IPS-15b (cell line): ENCODE measurements at regions not wholly inside any gene's neighbourhood (a gene's known extent, or its start where the extent isn't known, plus 50 kb on each side); places are given as distances from the start of the nearest gene placed in this dataset.

ENCODE experiments used
- H3K27me3 ChIP-seq: one replicate; pipeline ENCODE4 v1.6.1; 2013; ENCODE audit warnings: low read length; ENCODE audit not compliant: control insufficient read depth, insufficient read depth
- H3K36me3 ChIP-seq: one replicate; pipeline ENCODE4 v1.6.1; 2013; ENCODE audit warnings: low read length; ENCODE audit not compliant: control insufficient read depth, insufficient read depth
- H3K4me1 ChIP-seq: one replicate; pipeline ENCODE4 v1.6.1; 2013; ENCODE audit warnings: mild to moderate bottlenecking, low read length; ENCODE audit not compliant: control insufficient read depth, insufficient read depth
- H3K4me3 ChIP-seq: one replicate; pipeline ENCODE4 v1.5.1; 2013; ENCODE audit warnings: low read depth, low read length
- H3K9ac ChIP-seq: one replicate; pipeline ENCODE4 v1.6.1; 2013; ENCODE audit warnings: low read depth, mild to moderate bottlenecking, low read length
- H3K9me3 ChIP-seq: one replicate; pipeline ENCODE4 v1.6.1; 2013; ENCODE audit warnings: mild to moderate bottlenecking, low read length; ENCODE audit not compliant: control insufficient read depth, insufficient read depth

DNA sequence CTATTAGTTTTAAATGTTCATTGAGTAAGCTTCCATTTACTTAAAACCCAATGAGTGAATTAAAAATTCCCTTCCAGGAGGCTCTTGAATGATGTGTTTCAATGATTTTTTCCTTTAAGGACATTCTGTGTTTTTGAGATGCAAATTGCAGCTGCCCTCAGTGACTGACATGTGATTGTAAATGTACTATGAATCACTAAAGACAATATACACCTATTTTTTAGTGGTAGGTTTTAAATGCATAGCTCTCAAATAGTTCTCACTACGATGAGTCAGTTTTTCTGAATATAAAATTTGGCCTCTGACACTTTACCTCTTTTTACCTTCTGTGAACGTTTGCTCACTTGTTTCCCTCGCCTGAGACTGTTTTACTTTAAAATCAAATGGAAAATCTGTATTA lies 204.7 kb downstream of the BARHL2 start:
- H3K9ac ChIP-seq, result no peak overlapping the region
- peaks cover 2% of the 10 kb centered on the region for H3K27me3 ChIP-seq
- peaks cover 22% of the 10 kb centered on the region for H3K4me1 ChIP-seq
- H3K4me3 ChIP-seq, result no peak overlapping the region
- H3K9me3 ChIP-seq, result no peaks in the 10 kb centered on the region
- no peaks in the 10 kb centered on the region for H3K36me3 ChIP-seq

DNA sequence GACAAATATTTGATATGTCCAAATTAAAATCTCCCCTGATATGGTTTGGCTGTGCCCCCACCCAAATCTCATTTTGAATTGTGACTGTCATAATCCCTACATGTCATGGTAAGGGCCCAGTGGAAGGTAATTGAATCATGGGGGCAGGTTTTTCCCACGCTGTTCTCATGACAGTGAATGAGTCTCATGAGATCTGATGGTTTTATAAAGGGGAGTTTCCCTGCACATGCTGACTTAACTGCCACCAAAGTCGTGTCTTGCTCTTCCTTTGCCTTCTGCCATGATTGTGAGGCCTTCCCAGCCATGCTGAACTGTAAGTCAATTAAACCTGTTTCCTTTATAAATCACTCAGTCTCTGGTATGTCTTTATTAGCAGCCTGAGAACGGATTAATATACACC lies 207.0 kb downstream of the BARHL2 start:
- H3K27me3 ChIP-seq, result peaks cover 2% of the 10 kb centered on the region

DNA sequence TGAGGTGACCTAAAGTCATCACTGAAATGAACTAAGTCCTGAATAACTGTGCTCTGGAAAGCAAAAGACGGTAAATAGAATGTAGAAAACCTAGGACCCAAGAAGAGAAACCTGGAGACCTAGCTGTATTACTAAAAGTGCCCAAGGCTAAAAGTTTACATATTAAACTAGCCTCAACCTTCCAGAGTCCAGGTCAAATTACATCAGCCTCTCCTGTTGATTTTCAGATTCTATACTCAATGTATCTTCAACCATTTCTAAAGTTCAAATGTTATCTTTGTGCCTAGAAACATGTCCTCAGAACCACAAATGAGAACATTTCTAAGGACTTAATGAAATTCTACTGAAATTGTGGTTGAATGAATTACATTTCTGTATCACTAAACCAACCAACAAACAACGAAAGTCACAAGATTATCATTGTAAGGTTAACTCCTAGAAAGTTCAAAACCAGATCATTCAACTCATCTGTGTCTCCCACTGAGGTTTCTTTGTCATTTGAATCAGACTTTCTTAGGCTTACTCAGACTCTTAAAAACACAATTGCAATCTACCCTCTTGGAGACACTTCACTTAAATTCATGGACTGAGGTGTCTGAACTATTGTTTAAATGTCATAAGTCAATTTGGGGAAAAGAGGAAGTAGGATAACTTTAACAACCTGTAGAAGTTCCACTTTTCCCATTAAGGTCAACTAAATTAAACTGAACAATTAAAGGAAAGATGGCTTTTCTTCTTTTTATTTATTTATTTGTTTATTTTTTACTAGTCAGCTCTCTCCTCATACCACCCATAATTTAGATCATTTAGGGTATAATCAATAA lies 207.7 kb downstream of the BARHL2 start:
- H3K4me1 ChIP-seq, result peaks cover 22% of the 10 kb centered on the region
- H3K4me3 ChIP-seq, result no peak overlapping the region
- H3K9me3 ChIP-seq, result no peaks in the 10 kb centered on the region
- H3K36me3 ChIP-seq, result no peaks in the 10 kb centered on the region
- H3K27me3 ChIP-seq, result peaks cover 2% of the 10 kb centered on the region
- H3K9ac ChIP-seq, result no peak overlapping the region

More for the DNA sequence above, 207.0 kb downstream of the BARHL2 start:
- H3K4me1 ChIP-seq, result peaks cover 22% of the 10 kb centered on the region
- H3K36me3 ChIP-seq, result no peaks in the 10 kb centered on the region
- no peak overlapping the region for H3K9ac ChIP-seq
- no peaks in the 10 kb centered on the region for H3K9me3 ChIP-seq
- no peak overlapping the region for H3K4me3 ChIP-seq

DNA sequence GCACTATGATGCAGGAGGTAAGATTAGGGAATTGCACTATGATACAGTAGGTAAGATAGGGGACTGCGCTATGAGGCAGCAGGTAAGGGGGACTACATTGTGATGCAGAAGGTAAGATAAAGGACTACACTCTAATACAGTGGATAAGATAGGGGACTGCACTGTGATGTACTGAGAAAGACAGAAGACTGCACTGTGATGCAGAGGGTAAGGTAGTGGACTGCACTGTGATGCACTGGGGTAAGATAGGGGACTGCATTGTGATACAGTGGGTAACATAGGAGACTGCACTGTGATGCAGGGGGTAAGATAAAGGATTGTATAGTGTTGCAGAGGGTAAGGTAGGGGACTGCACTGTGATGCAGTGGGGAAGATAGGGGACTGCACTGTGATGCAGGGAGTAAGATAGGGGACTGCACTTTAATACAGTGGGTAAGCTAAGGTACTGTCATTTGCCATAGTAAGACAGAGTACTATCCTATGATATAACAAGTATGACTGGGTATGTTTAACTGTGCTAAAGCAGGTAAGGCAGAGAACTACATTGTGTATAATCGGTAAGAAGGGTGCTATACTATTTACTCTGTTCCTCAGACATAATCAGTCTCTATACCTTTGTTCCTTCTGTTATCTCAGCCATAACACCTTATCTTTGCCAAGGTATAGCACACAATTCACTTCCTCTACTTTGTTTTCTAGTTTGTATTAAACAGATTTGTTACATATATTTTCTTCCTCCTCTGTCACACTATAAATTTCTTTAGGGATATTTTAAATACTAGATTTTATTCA lies 208.5 kb downstream of the BARHL2 start:
- no peak overlapping the region for H3K4me3 ChIP-seq
- no peak overlapping the region for H3K9ac ChIP-seq
- peaks cover 2% of the 10 kb centered on the region for H3K27me3 ChIP-seq
- H3K4me1 ChIP-seq, result peaks cover 22% of the 10 kb centered on the region
- no peaks in the 10 kb centered on the region for H3K36me3 ChIP-seq
- H3K9me3 ChIP-seq, result no peaks in the 10 kb centered on the region

DNA sequence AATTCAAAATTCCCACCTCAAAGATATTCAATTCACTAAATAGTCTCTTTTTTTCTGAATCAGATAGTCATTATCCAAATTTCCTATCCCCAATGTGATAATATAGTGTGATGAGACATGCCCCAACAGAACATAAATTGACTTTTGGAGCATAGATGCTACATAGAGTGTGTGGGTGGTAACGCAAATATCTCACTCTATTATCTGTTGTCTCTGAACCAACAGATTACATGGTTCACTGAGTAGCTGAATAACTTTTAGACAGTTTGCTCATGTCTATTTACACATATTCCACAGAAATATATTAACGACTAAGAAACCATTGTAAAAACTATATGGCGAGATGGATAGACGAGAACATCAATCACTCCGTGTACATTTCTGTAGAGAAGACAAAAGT lies 209.9 kb downstream of the BARHL2 start:
- no peaks in the 10 kb centered on the region for H3K36me3 ChIP-seq
- H3K9ac ChIP-seq, result no peak overlapping the region
- peaks cover 2% of the 10 kb centered on the region for H3K27me3 ChIP-seq
- H3K9me3 ChIP-seq, result no peaks in the 10 kb centered on the region
- peaks cover 20% of the 10 kb centered on the region for H3K4me1 ChIP-seq
- no peak overlapping the region for H3K4me3 ChIP-seq

DNA sequence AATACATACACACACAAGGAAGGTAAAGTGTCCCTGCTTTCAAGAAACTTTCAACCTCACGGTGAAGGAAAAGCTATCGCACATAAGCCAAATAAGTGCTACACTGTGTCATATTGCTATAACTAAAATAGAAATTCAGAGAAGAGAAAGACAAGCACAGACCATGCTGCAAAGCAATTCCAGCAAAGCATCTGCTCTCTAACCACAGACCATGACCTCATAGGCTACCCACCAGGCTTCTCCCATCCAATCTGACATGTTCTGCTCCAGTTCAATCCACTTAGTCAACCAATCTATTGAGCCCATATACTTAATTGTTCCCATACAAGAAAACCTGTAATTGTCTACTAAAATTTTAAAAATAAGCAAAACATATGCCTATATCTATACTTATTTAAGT lies 211.3 kb downstream of the BARHL2 start:
- no peak overlapping the region for H3K4me3 ChIP-seq
- peaks cover 2% of the 10 kb centered on the region for H3K27me3 ChIP-seq
- no peak overlapping the region for H3K9ac ChIP-seq
- H3K4me1 ChIP-seq, result peaks cover 32% of the 10 kb centered on the region
- no peaks in the 10 kb centered on the region for H3K9me3 ChIP-seq
- H3K36me3 ChIP-seq, result no peaks in the 10 kb centered on the region

DNA sequence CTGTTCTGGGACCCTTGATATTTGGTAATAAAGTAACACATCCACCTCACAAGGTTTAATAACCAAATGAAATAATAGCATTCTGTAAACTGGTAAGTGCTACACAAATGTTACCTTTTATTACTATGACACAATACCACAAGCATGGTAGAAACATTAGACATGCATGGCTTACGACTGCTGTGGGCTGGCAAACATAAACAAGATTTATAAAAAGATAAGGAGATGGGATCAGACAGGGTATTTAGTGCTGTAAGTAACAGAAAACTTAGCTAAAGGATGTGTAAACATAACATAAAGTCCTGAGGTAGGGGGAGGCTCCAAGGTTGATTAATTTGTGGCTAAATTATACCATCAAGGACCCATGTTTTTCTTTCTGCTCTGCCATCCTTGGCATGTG lies 212.6 kb downstream of the BARHL2 start:
- Histone ChIP-seq H3K4me1 (peaks cover 30% of the 10 kb centered on the region), H3K9ac (no peak overlapping the region), H3K4me3 (no peak overlapping the region), H3K9me3 (no peaks in the 10 kb centered on the region), H3K36me3 (no peaks in the 10 kb centered on the region), H3K27me3 (peaks cover 2% of the 10 kb centered on the region)

DNA sequence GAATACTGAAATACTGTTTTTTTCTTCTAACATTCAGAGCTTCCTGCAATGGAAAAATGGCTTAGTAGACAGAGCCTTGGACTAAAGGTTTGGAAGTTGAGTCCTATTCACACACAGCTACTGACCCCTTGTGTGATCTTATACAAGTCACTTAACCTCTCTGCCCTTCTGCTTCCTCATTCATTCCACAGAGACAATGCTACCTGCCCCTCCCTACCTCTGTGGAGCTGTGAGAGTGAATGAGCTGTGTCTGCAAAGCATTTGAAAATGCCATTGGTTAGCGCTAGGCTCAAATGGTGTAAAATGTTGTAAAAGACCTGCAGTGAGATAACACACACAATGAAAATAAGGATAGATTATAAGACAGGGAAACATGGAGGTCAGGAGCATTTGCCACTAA lies 214.4 kb downstream of the BARHL2 start:
- Histone ChIP-seq H3K36me3 (no peaks in the 10 kb centered on the region), H3K4me1 (peaks cover 20% of the 10 kb centered on the region), H3K27me3 (no peaks in the 10 kb centered on the region), H3K9ac (no peak overlapping the region), H3K9me3 (no peaks in the 10 kb centered on the region), H3K4me3 (no peak overlapping the region)

DNA sequence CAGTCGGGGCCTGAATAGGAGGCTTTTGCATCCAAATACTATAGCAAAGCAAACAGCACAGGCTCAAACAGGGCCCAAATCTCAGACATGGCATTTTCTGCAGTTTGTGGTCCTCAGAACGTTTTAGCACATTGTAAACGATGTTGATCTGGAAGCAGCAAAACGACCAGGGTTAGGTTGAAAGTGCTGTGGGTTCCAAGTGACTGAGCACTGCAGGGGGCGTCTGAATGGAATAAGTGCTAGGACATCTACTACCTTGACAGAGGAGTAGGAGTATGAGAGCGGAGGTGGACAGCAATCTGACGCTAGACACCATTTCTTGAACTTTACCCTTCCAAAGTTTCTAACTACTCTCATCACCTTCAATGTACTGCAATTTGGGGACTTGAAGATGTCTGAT lies 214.9 kb downstream of the BARHL2 start:
- Histone ChIP-seq H3K4me3 (no peak overlapping the region), H3K4me1 (peaks cover 20% of the 10 kb centered on the region), H3K9ac (no peak overlapping the region), H3K9me3 (no peaks in the 10 kb centered on the region), H3K36me3 (no peaks in the 10 kb centered on the region), H3K27me3 (no peaks in the 10 kb centered on the region)

DNA sequence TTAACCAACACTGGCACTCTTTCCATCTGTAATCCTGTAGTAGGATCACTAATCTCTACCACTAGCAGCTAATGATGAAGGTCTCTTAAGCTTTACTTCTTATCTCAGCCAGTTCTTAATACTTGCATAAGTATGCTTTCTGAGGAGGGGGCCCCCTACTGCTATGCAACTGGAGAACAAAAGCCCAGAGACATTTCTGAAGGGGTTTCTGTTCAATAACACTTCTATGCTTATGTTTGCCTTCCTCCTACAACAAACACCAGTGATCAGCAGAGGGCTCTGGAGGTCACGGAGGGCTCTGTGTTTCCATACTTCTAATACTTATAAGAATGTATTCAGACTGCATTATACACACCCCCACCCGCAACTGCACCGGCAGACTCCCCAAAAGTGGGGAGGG lies 215.8 kb downstream of the BARHL2 start:
- H3K9ac ChIP-seq, result no peak overlapping the region
- no peak overlapping the region for H3K4me3 ChIP-seq
- peaks cover 20% of the 10 kb centered on the region for H3K4me1 ChIP-seq
- no peaks in the 10 kb centered on the region for H3K9me3 ChIP-seq
- no peaks in the 10 kb centered on the region for H3K36me3 ChIP-seq
- H3K27me3 ChIP-seq, result no peaks in the 10 kb centered on the region

DNA sequence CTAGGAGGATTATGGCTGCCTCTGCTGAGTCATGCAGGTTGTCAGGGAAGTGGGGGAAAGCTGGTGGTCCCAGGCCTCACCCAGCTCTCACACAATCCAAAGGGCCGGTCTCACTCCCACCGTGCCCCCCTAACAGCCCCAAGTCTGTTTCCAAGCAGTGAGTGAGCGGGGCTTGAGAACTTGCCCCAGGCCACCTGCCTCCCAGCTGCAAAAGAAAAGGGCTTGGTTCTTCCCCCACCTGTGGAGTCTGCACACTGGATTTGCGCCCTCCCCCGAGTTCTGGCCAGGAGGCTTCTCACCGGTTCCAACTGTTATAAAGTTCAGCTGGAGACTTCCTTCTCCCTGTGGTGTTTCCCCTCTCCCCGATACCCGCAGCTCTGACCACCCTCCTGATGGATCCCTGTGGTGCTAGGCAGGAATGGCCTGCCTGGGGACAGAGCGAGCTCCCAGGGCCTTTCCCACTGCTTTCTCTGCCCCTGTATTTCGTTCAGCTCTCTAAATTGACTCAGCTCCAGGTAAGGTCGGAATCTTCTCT lies 222.3 kb downstream of the BARHL2 start:
- H3K36me3 ChIP-seq, result no peaks in the 10 kb centered on the region
- H3K27me3 ChIP-seq, result no peaks in the 10 kb centered on the region
- no peak overlapping the region for H3K4me3 ChIP-seq
- no peak overlapping the region for H3K9ac ChIP-seq
- no peaks in the 10 kb centered on the region for H3K9me3 ChIP-seq
- H3K4me1 ChIP-seq, result peaks cover 5% of the 10 kb centered on the region

DNA sequence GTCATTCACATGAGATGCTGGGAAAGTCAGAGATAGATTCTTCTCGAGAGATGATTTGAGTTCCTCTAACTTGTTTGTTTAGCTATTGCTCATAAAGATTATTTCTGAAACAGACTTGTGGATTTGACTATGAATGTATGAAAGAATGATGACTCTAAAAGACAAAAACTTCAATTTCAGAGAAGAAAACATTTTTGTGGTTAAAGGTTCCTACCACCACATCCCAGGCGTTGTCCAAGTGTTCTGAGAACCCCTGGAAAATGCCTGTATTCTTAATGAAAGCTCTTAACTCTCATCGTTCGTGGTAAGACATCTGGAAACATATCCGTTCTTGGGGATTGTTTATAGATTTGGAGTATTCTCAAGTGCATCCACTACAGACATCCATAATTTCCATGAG lies 228.7 kb downstream of the BARHL2 start:
- no peak overlapping the region for H3K9ac ChIP-seq
- no peaks in the 10 kb centered on the region for H3K4me1 ChIP-seq
- no peaks in the 10 kb centered on the region for H3K9me3 ChIP-seq
- H3K27me3 ChIP-seq, result no peaks in the 10 kb centered on the region
- H3K36me3 ChIP-seq, result no peaks in the 10 kb centered on the region
- no peak overlapping the region for H3K4me3 ChIP-seq
